Hepatocyte (in vitro differentiated cells): ENCODE measurements at regions not wholly inside any gene's neighbourhood (a gene's known extent, or its start where the extent isn't known, plus 50 kb on each side); places are given as distances from the start of the nearest gene placed in this dataset.

Experiments used
- CTCF ChIP-seq: fragments of 200-600 bp; sonication (generic); IDR thresholded peaks from 2 replicates; pipeline ENCODE4 v1.5.1; 2016; ENCODE audit warnings: antibody characterized with exemption, mild to moderate bottlenecking; ENCODE audit not compliant: poor library complexity
- EZH2 ChIP-seq: fragments of 200-600 bp; sonication (generic); IDR thresholded peaks from 2 replicates; pipeline ENCODE4 v1.6.1; 2016; ENCODE audit warnings: antibody characterized with exemption, mild to moderate bottlenecking, borderline replicate concordance
- EZH2phosphoT487 ChIP-seq: fragments of 200-600 bp; sonication (generic); IDR thresholded peaks from one replicate; pipeline ENCODE4 v1.6.1; 2018; ENCODE audit warnings: antibody characterized with exemption, mild to moderate bottlenecking, low read depth, moderate library complexity; ENCODE audit not compliant: unreplicated experiment, severe bottlenecking

DNA sequence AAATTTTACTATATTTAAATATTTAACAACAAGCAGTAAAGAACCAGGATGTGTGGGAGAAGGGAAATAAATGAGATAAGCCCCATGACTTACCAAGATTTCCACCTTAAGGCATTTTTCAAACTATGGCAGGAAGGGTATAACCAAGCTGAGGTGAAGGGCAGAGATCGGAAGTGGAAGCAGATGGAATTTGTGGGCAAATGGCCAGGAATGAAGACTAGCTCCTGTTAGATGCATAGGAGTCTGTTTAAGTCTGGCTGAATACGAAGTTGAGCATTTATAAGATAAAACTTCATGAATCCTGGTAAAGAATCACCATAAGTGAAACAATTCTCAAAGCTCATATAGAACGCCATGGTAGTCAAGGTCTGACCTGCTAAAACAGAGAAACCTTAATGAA is 163.5 kb downstream of the DIO2 start:
- no peak for TF ChIP-seq CTCF
- no peak for TF ChIP-seq EZH2phosphoT487
- no peak for TF ChIP-seq EZH2
